Ishikawa (cell line): ENCODE measurements at regions not wholly inside any gene's neighbourhood (a gene's known extent, or its start where the extent isn't known, plus 50 kb on each side); places are given as distances from the start of the nearest gene placed in this dataset.

Source experiments
- CEBPB ChIP-seq: IDR thresholded peaks from 2 replicates; pipeline ENCODE4 v1.6.1; 2012
- CREB1 ChIP-seq: IDR thresholded peaks from 2 replicates; pipeline ENCODE4 v1.6.1; 2012; ENCODE audit warnings: low read depth
- EGR1 ChIP-seq: IDR thresholded peaks from 2 replicates; pipeline ENCODE4 v1.6.1; 2012
- EP300 ChIP-seq: IDR thresholded peaks from 2 replicates; pipeline ENCODE4 v1.6.1; 2012; ENCODE audit warnings: borderline replicate concordance
- FOXM1 ChIP-seq: IDR thresholded peaks from 2 replicates; pipeline ENCODE4 v1.6.1; 2012; ENCODE audit warnings: low read depth, borderline replicate concordance
- MAX ChIP-seq: IDR thresholded peaks from 2 replicates; pipeline ENCODE4 v1.6.1; 2012
- NFIC ChIP-seq: IDR thresholded peaks from 2 replicates; pipeline ENCODE4 v1.6.1; 2012
- RAD21 ChIP-seq: IDR thresholded peaks from 2 replicates; pipeline ENCODE4 v1.6.1; 2012; ENCODE audit warnings: low read depth
- REST ChIP-seq: IDR thresholded peaks from 2 replicates; pipeline ENCODE4 v1.6.1; 2012; ENCODE audit warnings: low read depth, mild to moderate bottlenecking
- TAF1 ChIP-seq: IDR thresholded peaks from 2 replicates; pipeline ENCODE4 v1.6.1; 2012; ENCODE audit warnings: low read depth, mild to moderate bottlenecking
- TCF12 ChIP-seq: IDR thresholded peaks from 2 replicates; pipeline ENCODE4 v1.6.1; 2012; ENCODE audit warnings: low read depth
- TEAD4 ChIP-seq: IDR thresholded peaks from 2 replicates; pipeline ENCODE4 v1.6.1; 2012
- USF1 ChIP-seq: IDR thresholded peaks from 2 replicates; pipeline ENCODE4 v1.6.1; 2012
- YY1 ChIP-seq: IDR thresholded peaks from 2 replicates; pipeline ENCODE4 v1.6.1; 2012; ENCODE audit warnings: low read depth
- ZBTB7A ChIP-seq: IDR thresholded peaks from 2 replicates; pipeline ENCODE4 v1.6.1; 2012; ENCODE audit warnings: low read depth

GRCh38 chr1:228823200-228823599 is 87.9 kb downstream of the RHOU start:
- TF ChIP-seq CREB1 (no peak), TEAD4 (no peak), ZBTB7A (no peak), USF1 (no peak), TAF1 (no peak), TCF12 (no peak), FOXM1 (no peak), YY1 (no peak), NFIC (no peak), EP300 (no peak), EGR1 (no peak), MAX (no peak), CEBPB (no peak)

GRCh38 chr1:228824366-228824765 is 89.1 kb downstream of the RHOU start:
- TF ChIP-seq NFIC: no peak

- no peak for TF ChIP-seq USF1
- no peak for TF ChIP-seq FOXM1
- no peak for TF ChIP-seq MAX
- no peak for TF ChIP-seq NFIC
- TF ChIP-seq TEAD4: no peak
- no peak for TF ChIP-seq EP300
These were observed 89.8 kb downstream of the RHOU start for GRCh38 chr1:228825041-228825440.

GRCh38 chr1:228825840-228826484 is 90.7 kb downstream of the RHOU start:
- TF ChIP-seq EP300 (no peak), CEBPB (no peak), TEAD4 (no peak), MAX (no peak), REST (no peak), FOXM1 (no peak), ZBTB7A (no peak), EGR1 (no peak), CREB1 (no peak), TAF1 (no peak), RAD21 (no peak), TCF12 (no peak), YY1 (no peak), NFIC (no peak), USF1 (no peak)

GRCh38 chr1:228827019-228827418 is 91.7 kb downstream of the RHOU start:
- TF ChIP-seq TCF12: no peak
- no peak for TF ChIP-seq MAX
- TF ChIP-seq REST: no peak
- no peak for TF ChIP-seq EP300
- no peak for TF ChIP-seq RAD21
- no peak for TF ChIP-seq EGR1
- no peak for TF ChIP-seq YY1
- TF ChIP-seq NFIC: no peak
- TF ChIP-seq ZBTB7A: no peak
- TF ChIP-seq TEAD4: no peak
- no peak for TF ChIP-seq CEBPB
- no peak for TF ChIP-seq TAF1
- TF ChIP-seq CREB1: no peak
- TF ChIP-seq FOXM1: no peak
- no peak for TF ChIP-seq USF1
